GM18517 (cell line): ENCODE measurements at regions not wholly inside any gene's neighbourhood (a gene's known extent, or its start where the extent isn't known, plus 50 kb on each side); places are given as distances from the start of the nearest gene placed in this dataset.
"Not testable (repeated sequence)": the region's sequence is repeated elsewhere in the genome, so short reads cannot be mapped to it uniquely, and the experiment has no call there.

ENCODE experiments used
- ATAC-seq: cut with Tn5 transposase; IDR thresholded peaks from one replicate; pipeline ENCODE4 v1.9.1; 2021; ENCODE audit warnings: mild to moderate bottlenecking, moderate library complexity; ENCODE audit not compliant: unreplicated experiment

- no peak for ATAC-seq
These were observed 100.0 kb upstream of the TRIM24 start for GRCh38 chr7:138359870-138360559.

- no peak for ATAC-seq
These were observed 96.3 kb upstream of the TRIM24 start for GRCh38 chr7:138363721-138364120.

GRCh38 chr7:138366137-138366536 is 93.9 kb upstream of the TRIM24 start:
- not testable (repeated sequence) for ATAC-seq

GRCh38 chr7:138366676-138367075 is 93.4 kb upstream of the TRIM24 start:
- not testable (repeated sequence) for ATAC-seq

- no peak for ATAC-seq
These were observed 90.3 kb upstream of the TRIM24 start for GRCh38 chr7:138369797-138370196.

- no peak for ATAC-seq
These were observed 89.1 kb upstream of the TRIM24 start for GRCh38 chr7:138370956-138371355.

GRCh38 chr7:138374119-138374693 is 85.9 kb upstream of the TRIM24 start:
- ATAC-seq = no peak

GRCh38 chr7:138377306-138377705 is 82.8 kb upstream of the TRIM24 start:
- no peak for ATAC-seq

GRCh38 chr7:138378741-138379559 is 81.1 kb upstream of the TRIM24 start:
- no peak for ATAC-seq

- no peak for ATAC-seq
These were observed 77.0 kb upstream of the TRIM24 start for GRCh38 chr7:138382862-138383565.

GRCh38 chr7:138386821-138387220 is 73.2 kb upstream of the TRIM24 start:
- ATAC-seq = no peak

- no peak for ATAC-seq
These were observed 72.1 kb upstream of the TRIM24 start for GRCh38 chr7:138387755-138388475.

- no peak for ATAC-seq
These were observed 71.2 kb upstream of the TRIM24 start for GRCh38 chr7:138388673-138389491.

GRCh38 chr7:138395763-138396162 is 64.3 kb upstream of the TRIM24 start:
- no peak for ATAC-seq

- ATAC-seq = peak; percentile 96
These were observed 63.6 kb upstream of the TRIM24 start for GRCh38 chr7:138396251-138397070.

- not testable (repeated sequence) for ATAC-seq
These were observed 63.0 kb upstream of the TRIM24 start for GRCh38 chr7:138397071-138397433.

- no peak for ATAC-seq
These were observed 61.2 kb upstream of the TRIM24 start for GRCh38 chr7:138398857-138399256.

- ATAC-seq = no peak
These were observed 59.6 kb upstream of the TRIM24 start for GRCh38 chr7:138400400-138400886.

- ATAC-seq = no peak
These were observed 57.3 kb upstream of the TRIM24 start for GRCh38 chr7:138402749-138403148.
